K562 (cell line): ENCODE measurements at regions not wholly inside any gene's neighbourhood (a gene's known extent, or its start where the extent isn't known, plus 50 kb on each side); places are given as distances from the start of the nearest gene placed in this dataset.

Experiments
- BHLHE40 ChIP-seq: IDR thresholded peaks from 2 replicates; pipeline ENCODE4 v1.6.1; 2011; ENCODE audit warnings: low read length, improper control_type of control experiment
- CBFB ChIP-seq: sonication (generic); formaldehyde crosslinking; IDR thresholded peaks from 2 replicates; pipeline ENCODE4 v1.4.0; 2020; ENCODE audit warnings: mild to moderate bottlenecking, missing genetic modification reagents
- CBX5 ChIP-seq: IDR thresholded peaks from 2 replicates; pipeline ENCODE4 v1.6.1; 2014; ENCODE audit warnings: low read depth, borderline replicate concordance
- CREBBP ChIP-seq: IDR thresholded peaks from one replicate; pipeline ENCODE4 v1.6.1; 2012; ENCODE audit warnings: low read depth, mild to moderate bottlenecking, control low read depth, inconsistent platforms, low read length
- CREM ChIP-seq: IDR thresholded peaks from 2 replicates; pipeline ENCODE4 v1.6.1; 2014; ENCODE audit warnings: antibody characterized with exemption, low read depth
- CTBP1 ChIP-seq: fragments of 450-650 bp; IDR thresholded peaks from 2 replicates; pipeline ENCODE4 v1.6.1; 2016; ENCODE audit warnings: borderline replicate concordance
- CXXC5 ChIP-seq: fragments of 250-450 bp; sonication (Bioruptor Pico); IDR thresholded peaks from 2 replicates; pipeline ENCODE4 v1.8.0; 2022; ENCODE audit warnings: inconsistent platforms, mild to moderate bottlenecking, moderate library complexity
- DDX20 ChIP-seq: fragments of 450-650 bp; IDR thresholded peaks from 2 replicates; pipeline ENCODE4 v1.6.1; 2016; ENCODE audit warnings: missing genetic modification characterization, low read depth, mild to moderate bottlenecking, missing compliant biosample characterization, moderate library complexity
- GTF2F1 ChIP-seq: IDR thresholded peaks from 2 replicates; pipeline ENCODE4 v1.6.1; 2011; ENCODE audit warnings: low read depth, low read length, improper control_type of control experiment
- KDM1A ChIP-seq, 2 experiments: fragments of 450-650 bp; IDR thresholded peaks; 2 replicates each; pipeline ENCODE4 v1.6.1; 2016; ENCODE audit warnings: mild to moderate bottlenecking in 2 of 2
- L3MBTL2 ChIP-seq: fragments of 450-650 bp; IDR thresholded peaks from 2 replicates; pipeline ENCODE4 v1.6.1; 2016; ENCODE audit warnings: mild to moderate bottlenecking, moderate library complexity
- NCOR1 ChIP-seq: fragments of 450-650 bp; IDR thresholded peaks from 2 replicates; pipeline ENCODE4 v1.6.1; 2016; ENCODE audit warnings: mild to moderate bottlenecking, moderate library complexity
- NFIC ChIP-seq: fragments of 450-650 bp; IDR thresholded peaks from 2 replicates; pipeline ENCODE4 v1.6.1; 2017; ENCODE audit warnings: mild to moderate bottlenecking, inconsistent platforms
- NR2C2 ChIP-seq, 2 experiments: fragments of 200-800 bp in 1 of 2; sonication (Bioruptor generic) in 1 of 2; sonication (generic) in 1 of 2; formaldehyde crosslinking in 1 of 2; IDR thresholded peaks; 2 replicates each; pipeline versions ENCODE4 v1.6.1 to v1.8.0; 2016 to 2022; ENCODE audit warnings: mild to moderate bottlenecking in 1 of 2, missing compliant biosample characterization in 1 of 2, missing genetic modification characterization in 1 of 2, missing genetic modification reagents in 1 of 2
- SOX6 ChIP-seq: fragments of 450-650 bp; IDR thresholded peaks from 2 replicates; pipeline ENCODE4 v1.6.1; 2014; ENCODE audit warnings: mild to moderate bottlenecking
- SPI1 ChIP-seq: IDR thresholded peaks from 2 replicates; pipeline ENCODE4 v1.6.1; 2011; ENCODE audit warnings: low read depth, low read length, control low read depth, borderline replicate concordance
- STAT5A ChIP-seq: IDR thresholded peaks from 2 replicates; pipeline ENCODE4 v1.6.1; 2012; ENCODE audit warnings: low read length, inconsistent platforms, borderline replicate concordance
- TCF3 ChIP-seq: sonication (generic); formaldehyde crosslinking; IDR thresholded peaks from 2 replicates; pipeline ENCODE4 v1.4.0; 2020; ENCODE audit warnings: mild to moderate bottlenecking, missing genetic modification reagents
- TEAD4 ChIP-seq, 2 experiments: sonication (generic) in 1 of 2; formaldehyde crosslinking in 1 of 2; IDR thresholded peaks; 2 replicates each; pipeline versions ENCODE4 v1.6.1 to v1.8.0; 2012 to 2022; ENCODE audit warnings: borderline replicate concordance in 1 of 2, inconsistent platforms in 1 of 2, low read length in 1 of 2, mild to moderate bottlenecking in 1 of 2, missing genetic modification reagents in 1 of 2
- TRIM24 ChIP-seq, 2 experiments: fragments of 450-650 bp; IDR thresholded peaks; 2 replicates each; pipeline ENCODE4 v1.6.1; 2016
- ZNF175 ChIP-seq: fragments of 200-800 bp; sonication (Bioruptor generic); IDR thresholded peaks from 2 replicates; pipeline ENCODE4 v1.6.1; 2016; ENCODE audit warnings: low read depth, mild to moderate bottlenecking, missing genetic modification characterization, missing compliant biosample characterization
- ZNF589 ChIP-seq: fragments of 200-800 bp; sonication (Bioruptor generic); IDR thresholded peaks from 2 replicates; pipeline ENCODE4 v1.6.1; 2016; ENCODE audit warnings: low read depth, missing genetic modification characterization, missing compliant biosample characterization
- ZNF766 ChIP-seq: fragments of 200-800 bp; sonication (Bioruptor generic); conservative IDR thresholded peaks from 2 replicates; pipeline ENCODE4 v1.6.1; 2016; ENCODE audit warnings: missing genetic modification characterization, missing compliant biosample characterization
- TF ChIP-seq, protein P1 (sequence below): fragments of 200-800 bp; sonication (Bioruptor generic); IDR thresholded peaks from 2 replicates; pipeline ENCODE4 v1.6.1; 2017; ENCODE audit warnings: missing genetic modification characterization, missing compliant biosample characterization
- TF ChIP-seq, protein P2 (sequence below): fragments of 250-450 bp; sonication (Bioruptor Pico); IDR thresholded peaks from 2 replicates; pipeline ENCODE4 v1.8.0; 2021; ENCODE audit warnings: moderate library complexity, mild to moderate bottlenecking, inconsistent platforms
- TF ChIP-seq, protein P3 (sequence below), 2 experiments: fragments of 200-800 bp in 1 of 2; sonication (Bioruptor generic) in 1 of 2; sonication (generic) in 1 of 2; formaldehyde crosslinking in 1 of 2; IDR thresholded peaks in 1 of 2; conservative IDR thresholded peaks in 1 of 2; 2 replicates each; pipeline versions ENCODE4 v1.5.0 to v1.6.1; 2016 to 2020; ENCODE audit warnings: missing compliant biosample characterization in 1 of 2, missing genetic modification characterization in 1 of 2, missing genetic modification reagents in 1 of 2

DNA sequence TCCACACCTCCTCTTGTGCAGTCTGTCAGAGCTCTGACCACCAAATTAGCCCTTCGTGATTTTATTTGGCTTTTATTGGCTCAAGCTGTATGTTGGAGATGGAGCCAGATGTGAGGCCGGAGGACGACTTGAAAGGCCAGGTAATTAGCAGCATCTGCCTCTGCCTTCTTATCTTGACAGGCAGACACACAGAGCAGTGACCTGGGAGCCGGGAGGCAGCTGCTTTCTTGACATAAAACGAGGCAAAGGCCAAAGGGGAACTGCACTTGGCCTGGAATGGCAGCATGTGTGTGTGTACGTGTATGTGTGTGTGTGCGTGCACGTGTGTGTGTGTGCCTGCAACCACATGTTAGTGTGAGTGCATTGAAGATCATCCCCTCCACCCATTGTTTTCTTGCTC, 56.9 kb upstream of the BRD7 start (continued):
- TF ChIP-seq CXXC5 (CRISPR knock-in tag) (peak; percentile 46; the same call in 1 of the 2 replicates), SPI1 (peak; percentile 57), TRIM24 (IDR thresholded peaks at IDR 0.05) (peak; percentile 32 to 43; a peak in 1 of 4 replicates), NFIC (0 out of 2 replicates have a peak, but pooled peaks have one; percentile 33), CBFB (CRISPR knock-in tag) (no peak), ZNF589 (CRISPR knock-in tag) (peak; percentile 72; the same call in 1 of the 2 replicates), CTBP1 (0 out of 2 replicates have a peak, but pooled peaks have one; percentile 33), CBX5 (no peak), ZNF175 (CRISPR knock-in tag) (peak; percentile 87), CREM (peak; percentile 19; the same call in 1 of the 2 replicates), ZNF766 (CRISPR knock-in tag) (0 out of 2 replicates have a peak, but pooled peaks have one; percentile 35), NCOR1 (peak; percentile 48), STAT5A (peak; percentile 46; the same call in 1 of the 2 replicates), TEAD4 (IDR thresholded peaks at IDR 0.05; ENCODE audit: low read length) (peak; percentile 91), TEAD4 (CRISPR knock-in tag; IDR thresholded peaks at IDR 0.05; ENCODE audit: borderline replicate concordance) (no peak), L3MBTL2 (peak; percentile 23; the same call in 1 of the 2 replicates), DDX20 (tag) (no peak), KDM1A (IDR thresholded peaks at IDR 0.05) (peak in 1 of 2 experiments; percentile 34; a peak in 1 of 4 replicates), GTF2F1 (no peak), CREBBP (no peak), SOX6 (peak; percentile 40; the same call in 1 of the 2 replicates), TCF3 (CRISPR knock-in tag) (peak; percentile 79), NR2C2 (CRISPR knock-in tag; IDR thresholded peaks at IDR 0.05) (no peak), NR2C2 (tag; IDR thresholded peaks at IDR 0.05) (peak; percentile 41), BHLHE40 (peak; percentile 89)
- TF ChIP-seq, protein P1, sequence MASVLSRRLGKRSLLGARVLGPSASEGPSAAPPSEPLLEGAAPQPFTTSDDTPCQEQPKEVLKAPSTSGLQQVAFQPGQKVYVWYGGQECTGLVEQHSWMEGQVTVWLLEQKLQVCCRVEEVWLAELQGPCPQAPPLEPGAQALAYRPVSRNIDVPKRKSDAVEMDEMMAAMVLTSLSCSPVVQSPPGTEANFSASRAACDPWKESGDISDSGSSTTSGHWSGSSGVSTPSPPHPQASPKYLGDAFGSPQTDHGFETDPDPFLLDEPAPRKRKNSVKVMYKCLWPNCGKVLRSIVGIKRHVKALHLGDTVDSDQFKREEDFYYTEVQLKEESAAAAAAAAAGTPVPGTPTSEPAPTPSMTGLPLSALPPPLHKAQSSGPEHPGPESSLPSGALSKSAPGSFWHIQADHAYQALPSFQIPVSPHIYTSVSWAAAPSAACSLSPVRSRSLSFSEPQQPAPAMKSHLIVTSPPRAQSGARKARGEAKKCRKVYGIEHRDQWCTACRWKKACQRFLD (CRISPR knock-in tag): peak; percentile 76
- TF ChIP-seq, protein P2, sequence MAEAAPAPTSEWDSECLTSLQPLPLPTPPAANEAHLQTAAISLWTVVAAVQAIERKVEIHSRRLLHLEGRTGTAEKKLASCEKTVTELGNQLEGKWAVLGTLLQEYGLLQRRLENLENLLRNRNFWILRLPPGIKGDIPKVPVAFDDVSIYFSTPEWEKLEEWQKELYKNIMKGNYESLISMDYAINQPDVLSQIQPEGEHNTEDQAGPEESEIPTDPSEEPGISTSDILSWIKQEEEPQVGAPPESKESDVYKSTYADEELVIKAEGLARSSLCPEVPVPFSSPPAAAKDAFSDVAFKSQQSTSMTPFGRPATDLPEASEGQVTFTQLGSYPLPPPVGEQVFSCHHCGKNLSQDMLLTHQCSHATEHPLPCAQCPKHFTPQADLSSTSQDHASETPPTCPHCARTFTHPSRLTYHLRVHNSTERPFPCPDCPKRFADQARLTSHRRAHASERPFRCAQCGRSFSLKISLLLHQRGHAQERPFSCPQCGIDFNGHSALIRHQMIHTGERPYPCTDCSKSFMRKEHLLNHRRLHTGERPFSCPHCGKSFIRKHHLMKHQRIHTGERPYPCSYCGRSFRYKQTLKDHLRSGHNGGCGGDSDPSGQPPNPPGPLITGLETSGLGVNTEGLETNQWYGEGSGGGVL (CRISPR knock-in tag): no peak
- TF ChIP-seq, protein P3, sequence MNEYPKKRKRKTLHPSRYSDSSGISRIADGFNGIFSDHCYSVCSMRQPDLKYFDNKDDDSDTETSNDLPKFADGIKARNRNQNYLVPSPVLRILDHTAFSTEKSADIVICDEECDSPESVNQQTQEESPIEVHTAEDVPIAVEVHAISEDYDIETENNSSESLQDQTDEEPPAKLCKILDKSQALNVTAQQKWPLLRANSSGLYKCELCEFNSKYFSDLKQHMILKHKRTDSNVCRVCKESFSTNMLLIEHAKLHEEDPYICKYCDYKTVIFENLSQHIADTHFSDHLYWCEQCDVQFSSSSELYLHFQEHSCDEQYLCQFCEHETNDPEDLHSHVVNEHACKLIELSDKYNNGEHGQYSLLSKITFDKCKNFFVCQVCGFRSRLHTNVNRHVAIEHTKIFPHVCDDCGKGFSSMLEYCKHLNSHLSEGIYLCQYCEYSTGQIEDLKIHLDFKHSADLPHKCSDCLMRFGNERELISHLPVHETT (CRISPR knock-in tag; conservative IDR thresholded peaks at IDR 0.05 in 1 of 2, IDR thresholded peaks at IDR 0.05 in 1 of 2): peak in 1 of 2 experiments; percentile 32; a peak in 1 of 4 replicates
